LNCAP (cell line): ENCODE measurements at regions not wholly inside any gene's neighbourhood (a gene's known extent, or its start where the extent isn't known, plus 50 kb on each side); places are given as distances from the start of the nearest gene placed in this dataset.

Experiments
- CTCF ChIP-seq: fragments of 450-650 bp; IDR thresholded peaks from 2 replicates; pipeline ENCODE4 v1.5.1; 2017; ENCODE audit warnings: mild to moderate bottlenecking

- TF ChIP-seq CTCF: no peak
Observed at GRCh38 chr6:91926361-91926760, 1339.5 kb upstream of the MAP3K7 start.

GRCh38 chr6:91911945-91912344, 1325.1 kb upstream of the MAP3K7 start:
- TF ChIP-seq CTCF: no peak

- TF ChIP-seq CTCF: no peak
Observed at GRCh38 chr6:91904586-91905164, 1317.8 kb upstream of the MAP3K7 start.

- TF ChIP-seq CTCF: no peak
Observed at GRCh38 chr6:91895599-91896285, 1308.9 kb upstream of the MAP3K7 start.

- TF ChIP-seq CTCF: no peak
Observed at GRCh38 chr6:91886183-91886795, 1299.4 kb upstream of the MAP3K7 start.

GRCh38 chr6:91879386-91879995, 1292.6 kb upstream of the MAP3K7 start:
- no peak for TF ChIP-seq CTCF

GRCh38 chr6:91877994-91878393, 1291.1 kb upstream of the MAP3K7 start:
- TF ChIP-seq CTCF: no peak
